NOMO-1 (cell line): ENCODE measurements at regions not wholly inside any gene's neighbourhood (a gene's known extent, or its start where the extent isn't known, plus 50 kb on each side); places are given as distances from the start of the nearest gene placed in this dataset.
"Not testable (repeated sequence)": the region's sequence is repeated elsewhere in the genome, so short reads cannot be mapped to it uniquely, and the experiment has no call there.

Experiments used
- DNase-seq, 2 experiments: peaks; one replicate each; lab custom pipeline; 2025; ENCODE audit not compliant: unreplicated experiment in 2 of 2; lab: John Stamatoyannopoulos, UW

DNA sequence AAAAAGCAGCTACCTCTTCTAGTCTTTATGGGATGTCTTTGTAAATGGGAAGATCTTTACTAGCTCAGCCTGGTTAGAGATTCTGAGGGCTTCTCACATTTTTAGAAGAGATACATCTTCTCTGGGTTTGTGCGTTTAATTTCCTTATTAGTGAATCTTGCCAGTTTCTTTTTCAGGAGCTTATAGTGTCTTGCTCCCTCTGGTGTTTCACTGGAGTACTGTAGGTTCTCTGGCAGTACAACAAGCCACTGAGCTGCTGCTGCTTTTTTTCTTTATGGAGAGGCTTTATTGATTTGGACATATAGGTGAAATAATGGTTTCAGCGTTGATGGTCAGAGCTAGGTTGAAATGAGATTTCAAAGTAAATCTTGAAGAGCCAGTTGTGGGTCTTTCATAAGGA, 82.9 kb downstream of the LAS1L start:
- DNase-seq: peak in 1 of 2 experiments; percentile 29

DNA sequence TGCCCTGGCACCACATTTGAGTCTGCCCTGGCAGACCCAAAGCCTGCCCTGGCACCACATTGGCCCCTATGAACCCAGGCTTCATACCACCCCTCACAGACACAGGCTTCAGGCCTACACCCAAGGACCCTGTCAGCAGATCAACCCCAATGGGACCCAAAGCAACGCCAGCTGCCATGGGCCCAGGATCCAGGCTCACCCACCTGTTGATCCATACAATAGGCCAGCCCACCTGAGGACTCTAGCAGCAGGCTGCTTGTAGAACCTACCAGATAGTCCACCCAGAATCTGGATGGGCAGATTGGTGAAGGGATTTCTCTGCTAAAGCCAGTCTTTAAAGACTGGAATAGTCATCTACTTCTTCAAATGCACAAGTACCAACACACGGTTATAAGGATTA, 114.4 kb downstream of the LAS1L start:
- no peak for DNase-seq

DNA sequence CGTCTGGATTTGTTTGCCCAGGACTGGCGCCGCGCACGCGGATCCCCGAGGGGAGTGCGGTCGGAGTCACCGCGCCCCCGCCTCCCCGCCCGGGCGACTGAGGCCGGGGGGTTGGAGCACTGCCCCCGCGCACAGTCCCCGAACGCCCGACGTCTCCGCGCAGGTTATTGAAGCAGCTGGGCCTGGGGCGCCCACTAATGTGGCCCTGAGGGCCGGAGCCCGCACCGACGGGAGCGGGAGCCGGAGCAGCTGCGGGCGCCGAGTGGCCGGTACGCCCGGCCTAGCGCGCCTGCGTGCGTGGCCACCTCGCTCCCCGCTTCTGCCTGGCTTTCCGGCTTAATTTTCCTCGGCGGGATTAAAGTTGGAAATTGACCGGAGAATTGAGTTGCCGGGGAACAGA, 126.9 kb downstream of the LAS1L start:
- DNase-seq: not testable (repeated sequence)

DNA sequence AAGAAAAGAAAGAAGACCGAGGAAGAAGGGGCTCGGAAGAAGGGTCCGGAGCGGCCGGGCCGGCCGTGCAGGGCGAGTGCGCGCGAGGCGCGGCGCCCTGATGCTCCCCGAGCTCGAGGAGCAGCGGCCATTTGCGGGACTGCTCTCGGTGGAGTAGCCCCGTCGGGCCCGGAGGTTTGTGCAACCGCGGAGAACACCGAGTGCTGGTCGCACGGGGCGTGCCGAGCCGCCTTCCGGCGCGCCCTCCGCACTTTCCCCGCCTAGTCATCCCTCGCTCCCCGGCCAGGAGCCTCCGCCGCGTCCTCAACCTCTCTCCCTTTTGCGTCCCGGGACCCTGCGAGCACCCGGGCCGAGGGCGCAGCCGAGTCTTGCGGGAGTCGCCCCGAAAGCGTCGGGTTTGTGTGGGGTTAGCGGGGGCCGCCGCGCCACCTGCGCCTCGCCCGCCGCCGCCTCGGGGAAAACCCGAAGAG, 127.4 kb downstream of the LAS1L start:
- no peak for DNase-seq

DNA sequence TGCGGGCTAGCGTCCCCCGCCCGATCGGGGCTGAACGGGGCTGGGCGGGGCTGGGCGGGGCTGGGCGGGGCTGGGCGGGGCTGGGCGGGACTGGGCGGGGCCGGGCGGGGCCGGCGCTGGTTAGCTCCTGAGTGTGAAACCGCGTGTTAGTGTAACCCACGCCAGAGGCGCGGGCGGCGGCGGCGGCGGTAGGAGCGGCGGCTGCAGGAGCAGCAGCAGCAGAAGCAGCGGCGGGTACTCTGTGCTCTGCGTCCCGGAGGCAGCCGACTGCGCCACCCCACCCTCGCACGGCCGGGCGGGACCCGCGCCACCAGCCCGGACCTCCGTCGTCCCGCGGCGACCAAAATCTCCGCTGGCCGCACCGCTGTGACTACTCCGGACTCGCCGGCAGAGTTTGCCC, 128.1 kb downstream of the LAS1L start:
- DNase-seq: no peak

DNA sequence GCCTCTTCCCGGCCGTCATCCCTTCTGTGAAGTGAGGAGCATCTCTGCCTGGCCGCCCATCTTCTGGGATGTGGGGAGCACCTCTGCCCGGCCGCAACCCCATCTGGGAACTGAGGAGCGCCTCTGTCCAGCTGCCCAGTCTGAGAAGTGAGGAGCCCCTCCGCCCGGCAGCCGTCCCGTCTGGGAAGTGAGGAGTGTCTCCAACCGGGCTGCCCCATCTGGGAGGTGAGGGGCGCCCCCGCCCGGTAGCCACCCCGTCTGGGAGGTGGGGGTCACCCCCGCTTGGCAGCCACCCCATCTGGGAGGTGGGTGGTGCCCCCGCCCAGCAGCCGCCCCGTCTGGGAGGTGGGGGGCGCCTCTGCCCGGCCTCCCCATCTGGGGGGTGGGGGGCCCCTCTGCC, 142.3 kb downstream of the LAS1L start:
- no peak for DNase-seq

DNA sequence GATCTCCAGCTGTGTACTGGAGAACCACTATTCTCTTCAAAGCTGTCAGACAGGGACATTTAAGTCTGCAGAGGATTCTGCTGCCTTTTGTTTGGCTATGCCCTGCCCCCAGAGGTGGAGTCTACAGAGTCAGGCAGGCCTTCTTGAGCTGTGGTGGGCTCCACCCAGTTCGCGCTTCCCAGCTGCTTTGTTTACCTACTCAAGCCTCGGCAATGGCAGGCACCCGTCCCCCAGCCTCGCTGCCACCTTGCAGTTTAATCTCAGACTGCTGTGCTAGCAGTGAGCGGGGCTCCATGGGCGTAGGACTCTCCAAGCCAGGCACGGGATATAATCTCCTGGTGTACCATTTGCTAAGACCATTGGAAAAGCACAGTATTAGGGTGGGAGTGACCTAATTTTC, 145.5 kb downstream of the LAS1L start:
- not testable (repeated sequence) for DNase-seq
